ENCODE measurements at regions not wholly inside any gene's neighbourhood (a gene's known extent, or its start where the extent isn't known, plus 50 kb on each side); places are given as distances from the start of the nearest gene placed in this dataset.

DNA sequence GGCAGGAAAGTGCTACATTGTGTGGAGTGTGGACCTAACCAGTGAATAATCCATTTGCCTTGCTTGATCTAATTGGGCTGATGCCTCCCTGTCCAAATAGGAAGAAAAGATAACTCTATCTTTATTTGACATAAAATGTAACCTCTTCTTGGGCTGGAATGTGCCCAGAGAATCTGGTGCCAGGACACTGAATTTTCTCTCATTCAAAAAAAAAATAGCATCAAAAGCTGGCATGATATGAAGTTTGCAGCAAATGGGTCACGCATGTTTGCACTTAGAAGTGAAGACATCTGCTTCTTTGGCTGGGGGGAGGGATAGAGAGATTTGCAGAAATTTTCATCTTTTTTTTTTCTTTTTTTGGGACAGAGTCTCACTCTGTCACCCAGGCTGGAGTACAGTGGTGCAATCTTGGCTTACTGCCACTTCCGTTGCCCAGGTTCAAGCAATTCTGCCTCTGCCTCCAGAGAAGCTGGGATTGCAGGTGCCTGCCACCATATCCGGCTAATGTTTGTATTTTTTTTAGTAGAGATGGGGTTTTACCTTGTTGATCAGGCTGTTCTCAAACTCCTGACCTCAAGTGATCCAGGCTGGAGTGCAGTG lies 478.2 kb upstream of the EEF2KMT start:
- Histone ChIP-seq H3K27me3 (ENCODE audit: control insufficient read depth, insufficient read depth, low read length) (no peaks in the 10 kb centered on the region), H3K27ac (ENCODE audit: low read depth, low read length) (no peak overlapping the region), H3K4me3 (ENCODE audit: low read depth, low read length) (no peak overlapping the region), H3K9me3 (ENCODE audit: control insufficient read depth, insufficient read depth, low read length) (peaks cover 59% of the 10 kb centered on the region)
- TF ChIP-seq, protein P1, sequence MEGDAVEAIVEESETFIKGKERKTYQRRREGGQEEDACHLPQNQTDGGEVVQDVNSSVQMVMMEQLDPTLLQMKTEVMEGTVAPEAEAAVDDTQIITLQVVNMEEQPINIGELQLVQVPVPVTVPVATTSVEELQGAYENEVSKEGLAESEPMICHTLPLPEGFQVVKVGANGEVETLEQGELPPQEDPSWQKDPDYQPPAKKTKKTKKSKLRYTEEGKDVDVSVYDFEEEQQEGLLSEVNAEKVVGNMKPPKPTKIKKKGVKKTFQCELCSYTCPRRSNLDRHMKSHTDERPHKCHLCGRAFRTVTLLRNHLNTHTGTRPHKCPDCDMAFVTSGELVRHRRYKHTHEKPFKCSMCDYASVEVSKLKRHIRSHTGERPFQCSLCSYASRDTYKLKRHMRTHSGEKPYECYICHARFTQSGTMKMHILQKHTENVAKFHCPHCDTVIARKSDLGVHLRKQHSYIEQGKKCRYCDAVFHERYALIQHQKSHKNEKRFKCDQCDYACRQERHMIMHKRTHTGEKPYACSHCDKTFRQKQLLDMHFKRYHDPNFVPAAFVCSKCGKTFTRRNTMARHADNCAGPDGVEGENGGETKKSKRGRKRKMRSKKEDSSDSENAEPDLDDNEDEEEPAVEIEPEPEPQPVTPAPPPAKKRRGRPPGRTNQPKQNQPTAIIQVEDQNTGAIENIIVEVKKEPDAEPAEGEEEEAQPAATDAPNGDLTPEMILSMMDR (IDR thresholded peaks at IDR 0.05; ENCODE audit: low read depth, low read length), result no peak
- POLR2A ChIA-PET, result no interaction called here
- CTCF ChIA-PET, result no interaction called here
- DNase-seq (ENCODE audit: low read depth, low spot score), result no peak

DNA sequence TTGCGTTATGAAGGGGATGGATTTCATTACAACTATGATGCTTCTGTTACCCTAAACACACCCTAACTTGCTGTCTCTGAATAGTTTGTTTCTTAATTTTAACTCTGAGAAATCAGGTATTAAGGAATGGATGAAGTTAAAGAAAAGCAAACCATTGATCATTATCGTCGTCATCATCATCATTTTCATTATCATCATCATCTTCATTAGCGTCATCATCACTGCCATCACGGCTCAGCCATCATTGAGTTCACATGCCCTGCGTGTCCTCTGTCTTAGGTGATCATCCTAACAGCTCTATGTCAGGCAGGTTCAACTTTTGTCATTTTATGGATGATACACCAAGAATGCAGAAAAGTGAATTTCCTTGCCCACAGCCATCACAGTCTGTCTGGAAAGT lies 477.5 kb upstream of the EEF2KMT start:
- H3K27ac ChIP-seq (ENCODE audit: low read depth, low read length), result no peak overlapping the region
- no peak overlapping the region for H3K4me3 ChIP-seq (ENCODE audit: low read depth, low read length)
- H3K27me3 ChIP-seq (ENCODE audit: control insufficient read depth, insufficient read depth, low read length), result no peaks in the 10 kb centered on the region
- DNase-seq (ENCODE audit: low read depth, low spot score), result no peak
- ChIA-PET POLR2A (no interaction called here), CTCF (no interaction called here)
- TF ChIP-seq, protein P1 (IDR thresholded peaks at IDR 0.05; ENCODE audit: low read depth, low read length), result no peak
- peaks cover 57% of the 10 kb centered on the region for H3K9me3 ChIP-seq (ENCODE audit: control insufficient read depth, insufficient read depth, low read length)

DNA sequence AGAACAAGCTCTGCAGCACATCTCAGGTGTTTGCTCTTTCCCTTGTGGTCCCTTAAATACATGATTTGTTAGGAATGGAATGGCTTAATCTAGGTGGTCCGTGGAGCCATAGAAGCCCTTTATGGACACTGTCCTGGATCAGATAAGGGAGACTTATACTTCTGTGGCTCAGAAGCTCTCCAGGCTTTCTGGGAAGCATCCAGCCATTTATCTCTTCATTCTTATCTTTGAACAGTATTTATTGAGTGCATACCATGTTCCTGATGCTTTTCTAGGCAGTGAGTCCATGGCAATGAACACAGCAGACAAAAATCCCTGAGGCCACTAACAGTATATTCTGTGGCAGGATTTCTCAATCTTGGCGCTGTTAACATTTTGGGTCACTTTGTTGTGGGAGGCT lies 474.5 kb upstream of the EEF2KMT start:
- TF ChIP-seq, protein P1 (IDR thresholded peaks at IDR 0.05; ENCODE audit: low read depth, low read length), result no peak
- CTCF ChIA-PET, result no interaction called here

DNA sequence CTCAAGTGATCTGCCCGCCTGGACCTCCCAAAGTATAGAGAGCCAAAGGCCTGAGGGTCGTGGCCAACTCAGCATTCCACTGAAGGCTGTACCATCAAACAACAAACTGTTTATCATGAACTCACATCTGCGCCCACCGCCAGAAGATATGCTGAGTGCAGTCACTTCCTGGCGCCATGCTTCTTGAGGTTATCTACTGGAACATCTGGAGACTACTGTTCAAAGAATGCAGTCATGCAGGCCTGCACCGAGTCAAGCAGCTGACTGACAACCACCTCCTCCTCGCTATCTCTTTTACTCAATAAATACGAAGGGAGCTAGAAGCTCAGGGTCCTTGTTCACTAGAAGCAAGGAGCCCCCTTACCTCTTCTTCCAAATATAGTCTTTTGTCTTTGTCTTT lies 473.9 kb upstream of the EEF2KMT start:
- H3K27ac ChIP-seq (ENCODE audit: low read depth, low read length), result no peak overlapping the region
- DNase-seq (ENCODE audit: low read depth, low spot score), result no peak
- no peak overlapping the region for H3K4me3 ChIP-seq (ENCODE audit: low read depth, low read length)
- H3K9me3 ChIP-seq (ENCODE audit: control insufficient read depth, insufficient read depth, low read length), result peaks cover 55% of the 10 kb centered on the region
- ChIA-PET CTCF (no interaction called here), POLR2A (no interaction called here)
- TF ChIP-seq, protein P1 (IDR thresholded peaks at IDR 0.05; ENCODE audit: low read depth, low read length), result no peak
- no peaks in the 10 kb centered on the region for H3K27me3 ChIP-seq (ENCODE audit: control insufficient read depth, insufficient read depth, low read length)

More for the DNA sequence above, 474.5 kb upstream of the EEF2KMT start:
- Histone ChIP-seq H3K27ac (ENCODE audit: low read depth, low read length) (no peak overlapping the region), H3K4me3 (ENCODE audit: low read depth, low read length) (no peak overlapping the region), H3K27me3 (ENCODE audit: control insufficient read depth, insufficient read depth, low read length) (no peaks in the 10 kb centered on the region), H3K9me3 (ENCODE audit: control insufficient read depth, insufficient read depth, low read length) (peaks cover 57% of the 10 kb centered on the region)
- DNase-seq (ENCODE audit: low read depth, low spot score), result no peak
- POLR2A ChIA-PET, result no interaction called here

DNA sequence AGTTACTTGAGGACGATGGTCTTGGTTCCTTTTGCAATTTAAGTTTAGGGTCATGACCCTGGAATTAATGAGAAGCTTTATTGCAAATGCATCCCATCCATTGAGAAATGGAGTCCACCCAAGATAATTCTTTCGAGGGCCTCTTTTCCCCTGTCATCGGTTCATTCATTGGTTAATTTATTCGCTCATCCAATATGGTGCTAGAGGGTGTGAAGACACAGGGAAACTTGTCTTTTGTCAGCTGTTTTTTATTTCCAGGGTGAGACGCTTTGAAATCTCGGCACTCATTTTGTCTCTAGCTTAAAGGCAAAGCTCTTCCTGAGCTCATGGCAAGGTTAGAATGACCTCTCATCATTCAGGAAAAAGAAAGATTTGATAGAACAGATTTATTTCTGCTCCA lies 464.2 kb upstream of the EEF2KMT start:
- H3K4me3 ChIP-seq (ENCODE audit: low read depth, low read length), result no peak overlapping the region
- H3K27me3 ChIP-seq (ENCODE audit: control insufficient read depth, insufficient read depth, low read length), result no peaks in the 10 kb centered on the region
- peaks cover 40% of the 10 kb centered on the region for H3K9me3 ChIP-seq (ENCODE audit: control insufficient read depth, insufficient read depth, low read length)
- TF ChIP-seq, protein P1 (IDR thresholded peaks at IDR 0.05; ENCODE audit: low read depth, low read length), result no peak
- DNase-seq (ENCODE audit: low read depth, low spot score), result no peak
- POLR2A ChIA-PET, result no interaction called here
- CTCF ChIA-PET, result no interaction called here
- no peak overlapping the region for H3K27ac ChIP-seq (ENCODE audit: low read depth, low read length)
